GM21367 (cell line): ENCODE measurements at regions not wholly inside any gene's neighbourhood (a gene's known extent, or its start where the extent isn't known, plus 50 kb on each side); places are given as distances from the start of the nearest gene placed in this dataset.

ENCODE experiments used
- ATAC-seq: cut with Tn5 transposase; IDR thresholded peaks from one replicate; pipeline ENCODE4 v1.9.1; 2021; ENCODE audit not compliant: unreplicated experiment

- ATAC-seq: no peak
These were observed 78.6 kb upstream of the PBX1 start for GRCh38 chr1:164480285-164480907.

DNA sequence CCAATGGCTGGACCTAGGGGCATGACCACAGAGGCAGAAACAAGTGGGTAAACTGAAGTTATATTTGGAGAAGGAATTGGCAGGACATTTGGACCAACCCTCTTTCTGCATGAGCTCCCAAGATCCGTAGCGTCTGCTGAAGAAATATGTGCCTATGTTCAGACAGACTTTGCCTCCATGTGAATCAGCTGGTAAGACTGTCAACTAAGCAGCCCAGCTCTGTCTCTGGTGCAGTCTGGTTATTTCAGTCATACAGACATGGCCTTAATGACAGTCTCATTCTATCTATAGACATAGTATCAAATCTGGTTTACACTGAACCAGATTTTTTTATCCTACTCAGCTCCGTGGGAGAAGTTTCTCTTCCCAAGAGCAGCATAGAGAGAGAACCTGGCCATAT, 63.1 kb upstream of the PBX1 start:
- ATAC-seq: no peak

GRCh38 chr1:164498792-164499191, 60.2 kb upstream of the PBX1 start:
- no peak for ATAC-seq

- no peak for ATAC-seq
These were observed 54.2 kb upstream of the PBX1 start for GRCh38 chr1:164504749-164505148.
